G401 (cell line): ENCODE measurements at regions not wholly inside any gene's neighbourhood (a gene's known extent, or its start where the extent isn't known, plus 50 kb on each side); places are given as distances from the start of the nearest gene placed in this dataset.
A peak's percentile ranks its signal among the peaks of the same experiment; 100 is the strongest.

Experiments used
- DNase-seq: peaks from one replicate; pipeline ENCODE4 v3.0.0-alpha.2; 2015; ENCODE audit warnings: low spot score
- in situ Hi-C: cut with HindIII; loops from 2 replicates; pipeline ENCODE4 v1.10.0; 2016; ENCODE audit warnings: low sequenced_read_pairs, mixed read lengths

- in situ Hi-C loops, result no loop called here
- DNase-seq, result no peak
Observed at GRCh38 chr5:72565513-72566289, 58.5 kb upstream of the ZNF366 start.

GRCh38 chr5:72562717-72563116 is 55.5 kb upstream of the ZNF366 start:
- no peak for DNase-seq
- in situ Hi-C loops, result no loop called here

DNA sequence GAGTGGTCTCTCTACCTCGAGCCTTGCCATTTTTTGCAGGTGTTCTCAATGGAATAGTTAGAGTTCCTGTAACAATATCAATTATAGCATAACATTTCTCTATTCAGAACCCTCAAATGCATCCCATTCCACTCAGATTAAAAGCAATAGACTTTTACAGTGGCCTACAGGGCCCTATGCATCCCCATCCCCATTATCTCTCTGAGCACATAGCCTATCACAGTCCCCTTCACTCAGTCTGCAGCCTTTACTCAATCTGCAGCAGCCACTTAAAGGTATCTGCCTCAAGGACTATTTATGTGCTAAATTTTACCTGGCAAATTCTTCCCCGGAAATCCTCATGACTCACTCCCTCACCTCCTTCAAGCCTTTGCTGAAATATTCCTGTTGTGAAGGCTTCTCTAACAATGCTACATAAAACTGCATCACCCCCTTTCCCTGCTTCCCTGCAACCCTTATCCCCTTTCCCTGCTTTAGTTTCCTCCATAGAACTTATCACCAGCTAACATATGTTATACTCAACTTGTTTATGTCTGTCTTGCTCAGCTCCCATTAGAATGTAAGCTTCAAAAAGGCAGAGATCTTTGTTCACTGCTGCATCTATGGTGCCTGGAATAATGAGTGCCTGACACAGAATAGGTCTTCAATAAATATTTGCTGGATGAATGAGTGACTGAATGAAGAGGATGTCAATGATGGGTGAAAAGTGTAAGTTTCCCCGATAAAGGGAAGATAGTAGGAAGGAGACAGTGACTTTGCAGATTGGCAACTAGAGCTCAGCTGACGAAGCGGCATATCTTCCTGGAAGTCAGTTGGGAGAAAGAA is 54.1 kb upstream of the ZNF366 start:
- DNase-seq, result no peak
- in situ Hi-C loops, result no loop called here

DNA sequence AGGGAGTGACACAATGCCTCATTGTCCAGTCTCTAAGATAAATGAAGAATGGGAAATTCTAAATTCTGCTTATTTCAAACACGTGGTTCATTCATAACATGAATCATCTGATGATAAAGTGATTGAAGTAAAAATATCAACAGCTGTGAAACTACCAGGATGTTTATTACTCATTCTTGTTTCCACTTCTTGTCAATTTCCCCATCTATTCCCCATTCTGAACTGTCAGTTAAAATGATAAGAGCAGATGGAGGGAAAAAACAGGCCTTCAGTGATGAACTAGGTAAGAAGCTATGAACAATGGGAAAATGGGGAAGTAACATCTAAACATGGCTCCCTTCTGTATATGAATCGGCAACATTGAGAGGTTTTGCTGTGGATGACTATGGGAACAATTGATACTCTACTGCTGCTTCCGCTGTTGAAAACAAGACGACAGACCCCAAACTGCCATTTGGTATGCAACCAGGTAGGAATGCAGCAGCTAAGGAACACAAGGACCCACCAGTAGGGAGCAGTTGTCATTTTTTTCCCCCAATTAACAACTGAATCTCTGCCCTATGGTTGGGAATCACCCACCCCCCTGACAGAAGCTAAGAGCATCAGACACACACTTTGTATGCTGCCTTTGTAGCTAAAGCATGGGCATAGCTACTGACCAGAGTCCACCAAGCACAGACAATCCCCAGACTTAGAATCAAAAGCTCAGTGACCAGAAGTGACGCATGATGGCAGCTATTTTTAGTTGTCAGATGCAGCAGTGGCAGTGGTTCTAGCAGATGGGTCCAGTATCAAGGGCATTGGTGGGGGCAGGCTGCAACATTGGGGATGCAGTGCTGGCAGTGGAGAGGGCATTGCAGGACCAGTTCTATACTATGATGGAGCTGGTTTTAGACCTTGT is 52.9 kb upstream of the ZNF366 start:
- in situ Hi-C loops, result no loop called here

DNA sequence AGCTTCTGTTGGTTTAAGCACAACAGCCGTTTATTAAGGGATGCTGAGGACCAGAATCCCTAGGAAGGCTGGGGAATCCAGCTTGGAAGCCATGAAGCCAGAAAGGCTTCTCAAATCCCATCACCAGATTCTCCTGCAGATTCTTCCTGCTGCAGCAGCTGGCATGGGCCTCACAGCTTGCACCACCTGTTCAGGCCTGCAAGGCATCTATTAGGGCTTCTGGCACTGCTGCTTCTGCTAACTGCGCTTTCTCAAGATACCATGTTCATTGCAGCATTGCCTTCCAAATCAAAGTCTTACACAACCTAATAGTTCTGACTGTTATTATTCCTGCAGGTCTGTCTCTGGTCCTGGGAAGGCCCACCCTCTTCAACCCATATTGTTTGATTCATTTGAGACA is 51.2 kb upstream of the ZNF366 start:
- in situ Hi-C loops, result no loop called here
- peak; percentile 80 for DNase-seq

More for the DNA sequence above, 52.9 kb upstream of the ZNF366 start:
- no peak for DNase-seq

DNA sequence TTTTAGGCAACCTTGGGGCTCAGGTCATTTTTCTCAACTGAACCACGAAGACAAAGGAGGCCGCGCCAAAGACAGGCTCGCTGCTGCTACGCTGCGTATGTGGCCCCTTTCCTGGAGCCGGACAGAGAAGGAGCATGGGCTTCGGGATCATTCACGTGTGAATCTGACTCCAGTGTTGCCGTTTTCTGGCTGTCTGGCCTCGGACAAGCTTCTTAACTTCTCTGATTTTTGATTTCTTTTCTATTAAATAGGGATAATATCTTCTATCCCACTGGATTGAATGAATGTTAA is 50.8 kb upstream of the ZNF366 start:
- in situ Hi-C loops, result no loop called here
- no peak for DNase-seq

DNA sequence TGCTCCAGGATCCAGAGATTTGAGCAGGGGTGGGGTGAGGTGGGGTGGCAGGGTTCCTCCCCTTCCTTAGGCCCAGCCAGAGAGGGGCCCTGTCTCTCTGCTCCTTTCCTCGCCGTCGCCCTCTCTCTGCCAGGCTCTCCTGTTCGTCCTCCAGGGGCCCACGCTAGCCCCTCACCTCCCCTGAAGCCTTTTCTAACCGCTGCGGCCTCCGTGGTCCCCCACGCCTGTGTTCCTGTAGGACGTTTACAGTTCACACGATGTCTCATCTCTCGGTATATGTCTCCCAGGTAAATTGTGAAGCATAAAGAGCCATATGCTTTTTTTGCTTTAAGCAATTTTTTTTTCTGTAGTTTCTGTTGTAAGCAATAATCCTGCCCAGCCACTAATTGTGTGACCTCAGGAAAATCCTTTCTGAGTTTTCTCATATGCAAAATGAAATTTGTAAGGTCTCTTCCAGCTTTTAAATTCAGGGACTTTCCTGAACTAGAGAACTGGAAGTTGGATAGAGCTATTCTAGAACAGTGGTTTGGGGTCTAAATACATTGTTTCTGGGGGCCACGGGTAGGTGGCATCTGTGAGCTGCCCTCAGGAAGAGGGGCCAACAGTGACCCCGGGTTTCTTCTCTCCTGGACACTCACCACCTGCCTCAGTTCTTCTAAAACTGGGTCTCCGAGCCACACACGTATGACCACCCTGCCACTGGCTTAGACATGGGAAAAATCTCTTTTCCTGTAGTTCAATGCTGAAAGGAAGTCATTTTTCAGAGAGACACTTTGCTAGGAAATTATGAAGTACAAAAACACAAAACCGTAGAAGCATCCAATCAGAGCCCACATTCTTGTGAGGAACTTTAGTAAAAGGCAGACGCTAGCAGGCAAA is 50.2 kb upstream of the ZNF366 start:
- in situ Hi-C loops, result no loop called here
- DNase-seq, result peak; percentile 9
